DND-41 (cell line): ENCODE measurements at regions not wholly inside any gene's neighbourhood (a gene's known extent, or its start where the extent isn't known, plus 50 kb on each side); places are given as distances from the start of the nearest gene placed in this dataset.

Experiments used
- ATAC-seq: fragments of 200-7000 bp; cut with Tn5 transposase; 3 replicates; pipeline ENCODE4 v1.9.1; 2021; ENCODE audit warnings: low read depth; ENCODE audit not compliant: insufficient read depth
- DNase-seq: peaks from one replicate; pipeline ENCODE4 v3.0.0-alpha.2; 2020
- H2AFZ ChIP-seq: 2 replicates; pipeline ENCODE4 v1.6.0; 2012; ENCODE audit warnings: low read depth, low read length
- H3K27ac ChIP-seq: 2 replicates; pipeline ENCODE4 v1.5.1; 2012; ENCODE audit warnings: low read length, inconsistent platforms
- H3K27me3 ChIP-seq: fragments of 200-600 bp; sonication (generic); 2 replicates; pipeline ENCODE4 v1.6.0; 2012; ENCODE audit warnings: low read length, mild to moderate bottlenecking, inconsistent platforms; ENCODE audit not compliant: insufficient read depth, poor library complexity
- H3K36me3 ChIP-seq: 2 replicates; pipeline ENCODE4 v1.5.1; 2012; ENCODE audit warnings: low read length, inconsistent platforms; ENCODE audit not compliant: insufficient read depth
- H3K4me1 ChIP-seq: 2 replicates; pipeline ENCODE4 v1.5.1; 2012; ENCODE audit warnings: mild to moderate bottlenecking, low read length; ENCODE audit not compliant: insufficient read depth
- H3K4me2 ChIP-seq: 2 replicates; pipeline ENCODE4 v1.6.0; 2012; ENCODE audit warnings: mild to moderate bottlenecking, moderate library complexity, low read length, inconsistent platforms; ENCODE audit not compliant: insufficient read depth
- H3K4me3 ChIP-seq, 2 experiments: fragments of 200-600 bp in 1 of 2; shearing (Covaris generic) in 1 of 2; 2 replicates each; pipeline ENCODE4 v1.5.1; 2012 to 2016; ENCODE audit warnings: inconsistent platforms in 2 of 2, low read length in 2 of 2, mild to moderate bottlenecking in 2 of 2, low read depth in 1 of 2, moderate library complexity in 1 of 2
- H3K79me2 ChIP-seq: 2 replicates; pipeline ENCODE4 v1.6.0; 2012; ENCODE audit warnings: low read length, inconsistent platforms; ENCODE audit not compliant: insufficient read depth
- H3K9ac ChIP-seq: 2 replicates; pipeline ENCODE4 v1.6.0; 2012; ENCODE audit warnings: low read depth, mild to moderate bottlenecking, inconsistent platforms, low read length, moderate library complexity
- H3K9me3 ChIP-seq: 2 replicates; pipeline ENCODE4 v1.5.1; 2012; ENCODE audit warnings: low read length, moderate library complexity, mild to moderate bottlenecking, inconsistent platforms; ENCODE audit not compliant: insufficient read depth, severe bottlenecking
- H4K20me1 ChIP-seq: 2 replicates; pipeline ENCODE4 v1.6.0; 2012; ENCODE audit warnings: low read length; ENCODE audit not compliant: insufficient read depth
- CTCF ChIP-seq: IDR thresholded peaks from 2 replicates; pipeline ENCODE4 v1.5.1; 2012; ENCODE audit warnings: borderline replicate concordance, low read length, moderate library complexity, mild to moderate bottlenecking; ENCODE audit not compliant: poor library complexity, severe bottlenecking; ENCODE audit errors: extremely low read depth
- EZH2 ChIP-seq: IDR thresholded peaks from 3 replicates; pipeline ENCODE4 v1.6.1; 2012; ENCODE audit warnings: borderline replicate concordance, low read depth, mild to moderate bottlenecking, moderate library complexity, low read length, inconsistent platforms; ENCODE audit not compliant: severe bottlenecking

- ATAC-seq: no peak
- no peak overlapping the region for H2AFZ ChIP-seq
- H3K27ac ChIP-seq: no peak overlapping the region
- no peaks in the 10 kb centered on the region for H3K36me3 ChIP-seq
- H4K20me1 ChIP-seq: no peaks in the 10 kb centered on the region
- no peaks in the 10 kb centered on the region for H3K27me3 ChIP-seq
- TF ChIP-seq CTCF (no peak), EZH2 (no peak)
- H3K9me3 ChIP-seq: no peaks in the 10 kb centered on the region
- H3K79me2 ChIP-seq: no peaks in the 10 kb centered on the region
- no peak for DNase-seq
- H3K4me3 ChIP-seq: no peak overlapping the region
- no peaks in the 10 kb centered on the region for H3K4me1 ChIP-seq
- H3K4me2 ChIP-seq: no peak overlapping the region
- no peak overlapping the region for H3K9ac ChIP-seq
These were observed 2082.7 kb upstream of the RAG2 start for GRCh38 chr11:38680746-38681145.

GRCh38 chr11:38680166-38680565 is 2082.1 kb upstream of the RAG2 start:
- H3K9ac ChIP-seq: no peak overlapping the region
- H3K4me2 ChIP-seq: no peak overlapping the region
- TF ChIP-seq CTCF (no peak), EZH2 (no peak)
- no peaks in the 10 kb centered on the region for H3K36me3 ChIP-seq
- H3K27me3 ChIP-seq: no peaks in the 10 kb centered on the region
- no peaks in the 10 kb centered on the region for H3K4me1 ChIP-seq
- no peak for ATAC-seq
- H2AFZ ChIP-seq: no peak overlapping the region
- H3K27ac ChIP-seq: no peak overlapping the region
- no peaks in the 10 kb centered on the region for H3K79me2 ChIP-seq
- no peaks in the 10 kb centered on the region for H3K9me3 ChIP-seq
- no peak overlapping the region for H3K4me3 ChIP-seq
- no peak for DNase-seq
- H4K20me1 ChIP-seq: no peaks in the 10 kb centered on the region

- H3K4me3 ChIP-seq: no peak overlapping the region
- TF ChIP-seq EZH2: no peak
- H3K9ac ChIP-seq: no peak overlapping the region
- H3K4me1 ChIP-seq: no peaks in the 10 kb centered on the region
- ATAC-seq: no peak
- H3K27ac ChIP-seq: no peak overlapping the region
- no peaks in the 10 kb centered on the region for H3K9me3 ChIP-seq
- H4K20me1 ChIP-seq: no peaks in the 10 kb centered on the region
- H3K4me2 ChIP-seq: no peak overlapping the region
- no peak for DNase-seq
- no peaks in the 10 kb centered on the region for H3K27me3 ChIP-seq
- no peaks in the 10 kb centered on the region for H3K36me3 ChIP-seq
- no peaks in the 10 kb centered on the region for H3K79me2 ChIP-seq
- no peak overlapping the region for H2AFZ ChIP-seq
These were observed 2074.4 kb upstream of the RAG2 start for GRCh38 chr11:38672445-38672844.

GRCh38 chr11:38667359-38667758 is 2069.3 kb upstream of the RAG2 start:
- Histone ChIP-seq H3K27me3 (no peaks in the 10 kb centered on the region), H3K4me2 (no peak overlapping the region), H3K4me1 (no peaks in the 10 kb centered on the region), H2AFZ (no peak overlapping the region), H3K9ac (no peak overlapping the region), H4K20me1 (no peaks in the 10 kb centered on the region), H3K4me3 (no peak overlapping the region), H3K9me3 (no peaks in the 10 kb centered on the region), H3K27ac (no peak overlapping the region), H3K36me3 (no peaks in the 10 kb centered on the region), H3K79me2 (no peaks in the 10 kb centered on the region)
- ATAC-seq: no peak
- no peak for TF ChIP-seq CTCF
- TF ChIP-seq EZH2: no peak
- no peak for DNase-seq
